NB4 (cell line): ENCODE measurements at regions not wholly inside any gene's neighbourhood (a gene's known extent, or its start where the extent isn't known, plus 50 kb on each side); places are given as distances from the start of the nearest gene placed in this dataset.

ENCODE experiments used
- POLR2A ChIP-seq: IDR thresholded peaks from 2 replicates; pipeline ENCODE4 v1.6.1; 2011; ENCODE audit warnings: mild to moderate bottlenecking; ENCODE audit not compliant: insufficient read length; ENCODE audit errors: extremely low read depth
- TF ChIP-seq, protein P1 (sequence below): IDR thresholded peaks from one replicate; pipeline ENCODE4 v1.5.1; 2012; ENCODE audit warnings: low read depth, low read length

DNA sequence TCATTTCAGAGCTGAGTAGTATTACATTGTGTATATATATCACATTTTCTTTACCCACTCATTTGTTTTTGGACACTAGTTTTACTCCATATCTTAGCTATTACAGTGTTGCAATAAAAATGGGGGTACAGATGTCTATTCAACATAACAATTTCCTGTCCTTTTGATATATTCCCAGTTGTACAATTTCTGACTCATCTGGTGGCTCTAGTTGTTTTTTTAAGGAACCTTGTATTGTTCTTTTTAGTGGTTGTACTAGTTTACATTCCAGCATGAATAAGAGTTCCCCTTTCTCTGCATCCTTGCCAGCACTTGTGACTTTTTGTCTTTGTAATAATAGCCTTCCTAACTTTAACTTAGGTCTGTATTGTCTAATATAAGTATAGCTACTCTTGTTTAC is 739.9 kb downstream of the XPNPEP1 start:
- TF ChIP-seq, protein P1, sequence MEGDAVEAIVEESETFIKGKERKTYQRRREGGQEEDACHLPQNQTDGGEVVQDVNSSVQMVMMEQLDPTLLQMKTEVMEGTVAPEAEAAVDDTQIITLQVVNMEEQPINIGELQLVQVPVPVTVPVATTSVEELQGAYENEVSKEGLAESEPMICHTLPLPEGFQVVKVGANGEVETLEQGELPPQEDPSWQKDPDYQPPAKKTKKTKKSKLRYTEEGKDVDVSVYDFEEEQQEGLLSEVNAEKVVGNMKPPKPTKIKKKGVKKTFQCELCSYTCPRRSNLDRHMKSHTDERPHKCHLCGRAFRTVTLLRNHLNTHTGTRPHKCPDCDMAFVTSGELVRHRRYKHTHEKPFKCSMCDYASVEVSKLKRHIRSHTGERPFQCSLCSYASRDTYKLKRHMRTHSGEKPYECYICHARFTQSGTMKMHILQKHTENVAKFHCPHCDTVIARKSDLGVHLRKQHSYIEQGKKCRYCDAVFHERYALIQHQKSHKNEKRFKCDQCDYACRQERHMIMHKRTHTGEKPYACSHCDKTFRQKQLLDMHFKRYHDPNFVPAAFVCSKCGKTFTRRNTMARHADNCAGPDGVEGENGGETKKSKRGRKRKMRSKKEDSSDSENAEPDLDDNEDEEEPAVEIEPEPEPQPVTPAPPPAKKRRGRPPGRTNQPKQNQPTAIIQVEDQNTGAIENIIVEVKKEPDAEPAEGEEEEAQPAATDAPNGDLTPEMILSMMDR: no peak
- no peak for TF ChIP-seq POLR2A
